GM23338 (cell line): ENCODE measurements at regions not wholly inside any gene's neighbourhood (a gene's known extent, or its start where the extent isn't known, plus 50 kb on each side); places are given as distances from the start of the nearest gene placed in this dataset.

Experiments used
- ATAC-seq: fragments of 200-7000 bp; cut with Tn5 transposase; 3 replicates; pipeline ENCODE4 v1.9.1; 2020
- DNase-seq: peaks from one replicate; pipeline ENCODE4 v3.0.0-alpha.2; 2015; ENCODE audit warnings: low spot score
- H2AFZ ChIP-seq: fragments of 200-600 bp; sonication (generic); 2 replicates; pipeline ENCODE4 v1.8.0; 2016; ENCODE audit warnings: antibody characterized with exemption, mild to moderate bottlenecking, moderate library complexity
- H3F3A ChIP-seq: fragments of 200-600 bp; sonication (generic); replicated peaks from 2 replicates; pipeline ENCODE4 v1.8.0; 2017; ENCODE audit warnings: antibody characterized with exemption, mixed run types, low read depth
- H3K27ac ChIP-seq: fragments of 200-600 bp; sonication (generic); 2 replicates; pipeline ENCODE4 v1.6.1; 2016; ENCODE audit warnings: low read depth
- H3K27me3 ChIP-seq: fragments of 200-600 bp; sonication (generic); 2 replicates; pipeline ENCODE4 v1.8.0; 2016; ENCODE audit warnings: mild to moderate bottlenecking, mixed run types, moderate library complexity; ENCODE audit not compliant: insufficient read depth
- H3K36me3 ChIP-seq: fragments of 200-600 bp; sonication (generic); 2 replicates; pipeline ENCODE4 v1.8.0; 2016; ENCODE audit warnings: mild to moderate bottlenecking; ENCODE audit not compliant: insufficient read depth
- H3K4me1 ChIP-seq: fragments of 200-600 bp; sonication (generic); 2 replicates; pipeline ENCODE4 v1.8.0; 2016; ENCODE audit warnings: mild to moderate bottlenecking, moderate library complexity; ENCODE audit not compliant: insufficient read depth
- H3K4me2 ChIP-seq: fragments of 200-600 bp; sonication (generic); 2 replicates; pipeline ENCODE4 v1.7.1; 2017; ENCODE audit warnings: mixed run types
- H3K4me3 ChIP-seq: fragments of 200-600 bp; sonication (generic); 2 replicates; pipeline ENCODE4 v1.6.1; 2016; ENCODE audit warnings: mixed run types
- H3K79me2 ChIP-seq: fragments of 200-600 bp; sonication (generic); replicated peaks from 2 replicates; pipeline ENCODE4 v1.8.0; 2017; ENCODE audit warnings: mild to moderate bottlenecking; ENCODE audit not compliant: insufficient read depth
- H3K9me2 ChIP-seq: fragments of 200-600 bp; sonication (generic); 2 replicates; pipeline ENCODE4 v1.8.0; 2017; ENCODE audit not compliant: insufficient read depth
- H4K20me1 ChIP-seq: fragments of 200-600 bp; sonication (generic); replicated peaks from 2 replicates; pipeline ENCODE4 v1.8.0; 2017; ENCODE audit warnings: mild to moderate bottlenecking; ENCODE audit not compliant: insufficient read depth
- H3K27ac Mint-ChIP-seq: 2 replicates; pipeline ENCODE4 v1.8.0; 2020; ENCODE audit warnings: inconsistent platforms, mild to moderate bottlenecking, moderate library complexity, mixed read lengths
- H3K27me3 Mint-ChIP-seq: 3 replicates; pipeline ENCODE4 v1.8.0; 2022; ENCODE audit warnings: low read depth, mild to moderate bottlenecking, moderate library complexity, mixed read lengths, inconsistent platforms; ENCODE audit not compliant: insufficient read depth, poor library complexity
- H3K36me3 Mint-ChIP-seq: 3 replicates; pipeline ENCODE4 v1.8.0; 2021; ENCODE audit warnings: low read depth, mild to moderate bottlenecking, inconsistent platforms, moderate library complexity, mixed read lengths
- H3K4me1 Mint-ChIP-seq: 3 replicates; pipeline ENCODE4 v1.8.0; 2020; ENCODE audit warnings: mild to moderate bottlenecking, inconsistent platforms, mixed read lengths
- H3K4me3 Mint-ChIP-seq: 3 replicates; pipeline ENCODE4 v1.8.0; 2021; ENCODE audit warnings: moderate library complexity, mild to moderate bottlenecking, inconsistent platforms, mixed read lengths
- H3K9me3 Mint-ChIP-seq: 3 replicates; pipeline ENCODE4 v1.8.0; 2020; ENCODE audit warnings: moderate library complexity, mild to moderate bottlenecking, inconsistent platforms, mixed read lengths
- EZH2phosphoT487 ChIP-seq: fragments of 200-600 bp; sonication (generic); IDR thresholded peaks from one replicate; pipeline ENCODE4 v1.8.1; 2018; ENCODE audit warnings: antibody characterized with exemption; ENCODE audit not compliant: unreplicated experiment
- POLR2AphosphoS5 ChIP-seq: IDR thresholded peaks from 2 replicates; pipeline ENCODE4 v1.6.1; 2016; ENCODE audit warnings: antibody characterized with exemption, low read depth
- REST ChIP-seq: IDR thresholded peaks from one replicate; pipeline ENCODE4 v1.6.1; 2018; ENCODE audit warnings: antibody characterized with exemption; ENCODE audit not compliant: unreplicated experiment
- ZNF331 ChIP-seq: fragments of 250-450 bp; sonication (Bioruptor Pico); IDR thresholded peaks from 2 replicates; pipeline ENCODE4 v1.5.0; 2020; ENCODE audit warnings: low read depth, mild to moderate bottlenecking, moderate library complexity
- TF ChIP-seq, protein P1 (sequence below): fragments of 250-450 bp; sonication (Bioruptor Pico); IDR thresholded peaks from 2 replicates; pipeline ENCODE4 v1.5.0; 2020; ENCODE audit warnings: mild to moderate bottlenecking, moderate library complexity

GRCh38 chr4:79050541-79050880, 111.3 kb upstream of the PAQR3 start:
- H4K20me1 ChIP-seq: no peaks in the 10 kb centered on the region
- no peaks in the 10 kb centered on the region for H3K9me2 ChIP-seq
- H2AFZ ChIP-seq: peak overlapping the region; percentile 87
- no peak overlapping the region for H3K27ac Mint-ChIP-seq
- H3F3A ChIP-seq: no peaks in the 10 kb centered on the region
- ATAC-seq (no peak; the same call in 2 of the 3 replicates), DNase-seq (no peak)
- H3K4me1 ChIP-seq: no peaks in the 10 kb centered on the region
- no peaks in the 10 kb centered on the region for H3K79me2 ChIP-seq
- no peaks in the 10 kb centered on the region for H3K36me3 Mint-ChIP-seq
- no peak overlapping the region for H3K4me2 ChIP-seq
- H3K27me3 Mint-ChIP-seq: peaks cover 3% of the 10 kb centered on the region
- no peak overlapping the region for H3K4me3 ChIP-seq
- H3K4me1 Mint-ChIP-seq: no peaks in the 10 kb centered on the region
- no peaks in the 10 kb centered on the region for H3K9me3 Mint-ChIP-seq
- H3K27me3 ChIP-seq: no peaks in the 10 kb centered on the region
- H3K27ac ChIP-seq: no peak overlapping the region
- no peak overlapping the region for H3K4me3 Mint-ChIP-seq
- TF ChIP-seq POLR2AphosphoS5: no peak
- TF ChIP-seq, protein P1, sequence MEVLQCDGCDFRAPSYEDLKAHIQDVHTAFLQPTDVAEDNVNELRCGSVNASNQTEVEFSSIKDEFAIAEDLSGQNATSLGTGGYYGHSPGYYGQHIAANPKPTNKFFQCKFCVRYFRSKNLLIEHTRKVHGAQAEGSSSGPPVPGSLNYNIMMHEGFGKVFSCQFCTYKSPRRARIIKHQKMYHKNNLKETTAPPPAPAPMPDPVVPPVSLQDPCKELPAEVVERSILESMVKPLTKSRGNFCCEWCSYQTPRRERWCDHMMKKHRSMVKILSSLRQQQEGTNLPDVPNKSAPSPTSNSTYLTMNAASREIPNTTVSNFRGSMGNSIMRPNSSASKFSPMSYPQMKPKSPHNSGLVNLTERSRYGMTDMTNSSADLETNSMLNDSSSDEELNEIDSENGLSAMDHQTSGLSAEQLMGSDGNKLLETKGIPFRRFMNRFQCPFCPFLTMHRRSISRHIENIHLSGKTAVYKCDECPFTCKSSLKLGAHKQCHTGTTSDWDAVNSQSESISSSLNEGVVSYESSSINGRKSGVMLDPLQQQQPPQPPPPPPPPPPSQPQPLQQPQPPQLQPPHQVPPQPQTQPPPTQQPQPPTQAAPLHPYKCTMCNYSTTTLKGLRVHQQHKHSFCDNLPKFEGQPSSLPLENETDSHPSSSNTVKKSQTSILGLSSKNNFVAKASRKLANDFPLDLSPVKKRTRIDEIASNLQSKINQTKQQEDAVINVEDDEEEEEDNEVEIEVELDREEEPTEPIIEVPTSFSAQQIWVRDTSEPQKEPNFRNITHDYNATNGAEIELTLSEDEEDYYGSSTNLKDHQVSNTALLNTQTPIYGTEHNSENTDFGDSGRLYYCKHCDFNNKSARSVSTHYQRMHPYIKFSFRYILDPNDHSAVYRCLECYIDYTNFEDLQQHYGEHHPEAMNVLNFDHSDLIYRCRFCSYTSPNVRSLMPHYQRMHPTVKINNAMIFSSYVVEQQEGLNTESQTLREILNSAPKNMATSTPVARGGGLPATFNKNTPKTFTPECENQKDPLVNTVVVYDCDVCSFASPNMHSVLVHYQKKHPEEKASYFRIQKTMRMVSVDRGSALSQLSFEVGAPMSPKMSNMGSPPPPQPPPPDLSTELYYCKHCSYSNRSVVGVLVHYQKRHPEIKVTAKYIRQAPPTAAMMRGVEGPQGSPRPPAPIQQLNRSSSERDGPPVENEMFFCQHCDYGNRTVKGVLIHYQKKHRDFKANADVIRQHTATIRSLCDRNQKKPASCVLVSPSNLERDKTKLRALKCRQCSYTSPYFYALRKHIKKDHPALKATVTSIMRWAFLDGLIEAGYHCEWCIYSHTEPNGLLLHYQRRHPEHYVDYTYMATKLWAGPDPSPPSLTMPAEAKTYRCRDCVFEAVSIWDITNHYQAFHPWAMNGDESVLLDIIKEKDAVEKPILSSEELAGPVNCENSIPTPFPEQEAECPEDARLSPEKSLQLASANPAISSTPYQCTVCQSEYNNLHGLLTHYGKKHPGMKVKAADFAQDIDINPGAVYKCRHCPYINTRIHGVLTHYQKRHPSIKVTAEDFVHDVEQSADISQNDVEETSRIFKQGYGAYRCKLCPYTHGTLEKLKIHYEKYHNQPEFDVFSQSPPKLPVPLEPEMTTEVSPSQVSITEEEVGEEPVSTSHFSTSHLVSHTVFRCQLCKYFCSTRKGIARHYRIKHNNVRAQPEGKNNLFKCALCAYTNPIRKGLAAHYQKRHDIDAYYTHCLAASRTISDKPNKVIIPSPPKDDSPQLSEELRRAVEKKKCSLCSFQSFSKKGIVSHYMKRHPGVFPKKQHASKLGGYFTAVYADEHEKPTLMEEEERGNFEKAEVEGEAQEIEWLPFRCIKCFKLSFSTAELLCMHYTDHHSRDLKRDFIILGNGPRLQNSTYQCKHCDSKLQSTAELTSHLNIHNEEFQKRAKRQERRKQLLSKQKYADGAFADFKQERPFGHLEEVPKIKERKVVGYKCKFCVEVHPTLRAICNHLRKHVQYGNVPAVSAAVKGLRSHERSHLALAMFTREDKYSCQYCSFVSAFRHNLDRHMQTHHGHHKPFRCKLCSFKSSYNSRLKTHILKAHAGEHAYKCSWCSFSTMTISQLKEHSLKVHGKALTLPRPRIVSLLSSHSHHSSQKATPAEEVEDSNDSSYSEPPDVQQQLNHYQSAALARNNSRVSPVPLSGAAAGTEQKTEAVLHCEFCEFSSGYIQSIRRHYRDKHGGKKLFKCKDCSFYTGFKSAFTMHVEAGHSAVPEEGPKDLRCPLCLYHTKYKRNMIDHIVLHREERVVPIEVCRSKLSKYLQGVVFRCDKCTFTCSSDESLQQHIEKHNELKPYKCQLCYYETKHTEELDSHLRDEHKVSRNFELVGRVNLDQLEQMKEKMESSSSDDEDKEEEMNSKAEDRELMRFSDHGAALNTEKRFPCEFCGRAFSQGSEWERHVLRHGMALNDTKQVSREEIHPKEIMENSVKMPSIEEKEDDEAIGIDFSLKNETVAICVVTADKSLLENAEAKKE (CRISPR knock-in tag): no peak
- no peaks in the 10 kb centered on the region for H3K36me3 ChIP-seq

DNA sequence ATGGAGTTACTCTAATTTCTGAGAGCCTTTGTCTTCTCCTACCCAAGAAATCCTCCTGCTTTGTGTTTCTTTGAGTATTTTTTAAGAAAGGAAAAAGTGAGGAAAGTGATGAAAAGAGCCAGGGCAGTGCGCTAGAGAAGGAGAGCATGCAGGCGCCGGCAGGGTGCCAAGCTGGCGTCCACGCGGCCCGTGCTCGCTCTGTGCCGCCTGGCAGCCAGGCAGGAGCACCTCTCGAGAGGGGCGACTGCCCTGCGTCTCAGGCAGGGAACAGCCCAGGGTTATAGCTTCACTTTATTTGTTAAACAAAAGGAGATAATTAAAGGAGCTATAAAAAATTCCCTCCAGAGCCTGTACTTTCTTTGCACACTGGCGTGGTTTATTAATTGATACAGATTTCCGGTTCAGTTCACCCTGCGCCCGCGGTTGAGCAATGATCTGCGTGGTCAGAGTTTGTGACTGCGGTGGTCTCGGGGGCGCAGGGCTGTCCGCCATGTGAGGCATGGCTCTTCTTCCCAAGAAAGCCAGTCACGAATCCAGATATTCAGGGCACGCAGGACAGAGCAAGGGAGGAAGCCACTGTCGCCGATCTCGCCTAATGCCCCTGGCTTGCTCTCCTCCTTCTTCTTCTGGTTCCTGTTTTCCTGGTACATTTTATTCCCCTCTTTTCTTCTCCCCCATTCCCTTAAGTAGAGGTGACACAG, 110.8 kb upstream of the PAQR3 start:
- Mint-ChIP-seq H3K9me3 (no peaks in the 10 kb centered on the region), H3K36me3 (no peaks in the 10 kb centered on the region), H3K27me3 (peaks cover 3% of the 10 kb centered on the region), H3K4me1 (no peaks in the 10 kb centered on the region), H3K4me3 (no peak overlapping the region), H3K27ac (no peak overlapping the region)
- DNase-seq: peak; percentile 10
- H3K4me3 ChIP-seq: no peak overlapping the region
- H3K27me3 ChIP-seq: no peaks in the 10 kb centered on the region
- peak; percentile 61 for ATAC-seq
- H3K4me1 ChIP-seq: no peaks in the 10 kb centered on the region
- TF ChIP-seq REST: no peak
- TF ChIP-seq POLR2AphosphoS5: no peak
- no peak for TF ChIP-seq ZNF331 (CRISPR knock-in tag)
- TF ChIP-seq EZH2phosphoT487: no peak
- no peaks in the 10 kb centered on the region for H3K9me2 ChIP-seq
- H3K27ac ChIP-seq: no peak overlapping the region
- no peak overlapping the region for H3K4me2 ChIP-seq
- H2AFZ ChIP-seq: peak overlapping the region; percentile 87
- no peaks in the 10 kb centered on the region for H3K36me3 ChIP-seq
- H4K20me1 ChIP-seq: no peaks in the 10 kb centered on the region
- no peaks in the 10 kb centered on the region for H3K79me2 ChIP-seq
- no peaks in the 10 kb centered on the region for H3F3A ChIP-seq
